ENCODE measurements at regions not wholly inside any gene's neighbourhood (a gene's known extent, or its start where the extent isn't known, plus 50 kb on each side); places are given as distances from the start of the nearest gene placed in this dataset.

GRCh38 chr2:49719241-49719640, 564.9 kb upstream of the FSHR start:
- TF ChIP-seq L3MBTL2 (conservative IDR thresholded peaks at IDR 0.05) = no peak
- no peak for TF ChIP-seq BHLHE40 (IDR thresholded peaks at IDR 0.05; ENCODE audit: borderline replicate concordance)
- TF ChIP-seq NFRKB (IDR thresholded peaks at IDR 0.05) = no peak
- TF ChIP-seq HDGF (IDR thresholded peaks at IDR 0.05; ENCODE audit: borderline replicate concordance) = no peak
- no peak for TF ChIP-seq ARNT (IDR thresholded peaks at IDR 0.05)
- no peak for TF ChIP-seq ZNF384 (IDR thresholded peaks at IDR 0.05)
- no peak for TF ChIP-seq TARDBP (IDR thresholded peaks at IDR 0.05)
- no peak for TF ChIP-seq ELF4 (IDR thresholded peaks at IDR 0.05)
- no peak for TF ChIP-seq SP1 (IDR thresholded peaks at IDR 0.05)
- TF ChIP-seq FOXM1 (IDR thresholded peaks at IDR 0.05; ENCODE audit: borderline replicate concordance) = no peak
